GM18873 (cell line): ENCODE measurements at regions not wholly inside any gene's neighbourhood (a gene's known extent, or its start where the extent isn't known, plus 50 kb on each side); places are given as distances from the start of the nearest gene placed in this dataset.

Source experiments
- ATAC-seq: cut with Tn5 transposase; IDR thresholded peaks from one replicate; pipeline ENCODE4 v1.9.1; 2021; ENCODE audit warnings: mild to moderate bottlenecking, moderate library complexity, moderate number of reproducible peaks; ENCODE audit not compliant: unreplicated experiment, low FRiP score

- no peak for ATAC-seq
Observed at GRCh38 chr11:133723056-133723455, 122.3 kb downstream of the SPATA19 start.

- ATAC-seq, result no peak
Observed at GRCh38 chr11:133720951-133721350, 124.4 kb downstream of the SPATA19 start.

- no peak for ATAC-seq
Observed at GRCh38 chr11:133719532-133720235, 125.6 kb downstream of the SPATA19 start.

GRCh38 chr11:133718831-133719230, 126.5 kb downstream of the SPATA19 start:
- ATAC-seq, result no peak

GRCh38 chr11:133718238-133718637, 127.1 kb downstream of the SPATA19 start:
- ATAC-seq, result no peak

GRCh38 chr11:133716602-133717001, 128.7 kb downstream of the SPATA19 start:
- ATAC-seq, result no peak

GRCh38 chr11:133715602-133716001, 129.7 kb downstream of the SPATA19 start:
- no peak for ATAC-seq

GRCh38 chr11:133714471-133715375, 130.6 kb downstream of the SPATA19 start:
- ATAC-seq, result no peak

- no peak for ATAC-seq
Observed at GRCh38 chr11:133713844-133714243, 131.5 kb downstream of the SPATA19 start.

- no peak for ATAC-seq
Observed at GRCh38 chr11:133713406-133713805, 131.9 kb downstream of the SPATA19 start.

GRCh38 chr11:133712051-133712560, 133.2 kb downstream of the SPATA19 start:
- no peak for ATAC-seq

GRCh38 chr11:133711545-133711944, 133.8 kb downstream of the SPATA19 start:
- ATAC-seq, result no peak

- no peak for ATAC-seq
Observed at GRCh38 chr11:133710681-133711240, 134.6 kb downstream of the SPATA19 start.

- no peak for ATAC-seq
Observed at GRCh38 chr11:133710241-133710640, 135.1 kb downstream of the SPATA19 start.

GRCh38 chr11:133708547-133709051, 136.7 kb downstream of the SPATA19 start:
- no peak for ATAC-seq

GRCh38 chr11:133706925-133707794, 138.2 kb downstream of the SPATA19 start:
- no peak for ATAC-seq

- ATAC-seq, result no peak
Observed at GRCh38 chr11:133705873-133706272, 139.4 kb downstream of the SPATA19 start.

- ATAC-seq, result no peak
Observed at GRCh38 chr11:133705074-133705648, 140.2 kb downstream of the SPATA19 start.

- ATAC-seq, result no peak
Observed at GRCh38 chr11:133699071-133699470, 146.2 kb downstream of the SPATA19 start.

GRCh38 chr11:133698654-133699053, 146.7 kb downstream of the SPATA19 start:
- ATAC-seq, result no peak
